SHP77 treated with DMSO at 0.1 percent for 48 hours (cell line): ENCODE measurements at regions not wholly inside any gene's neighbourhood (a gene's known extent, or its start where the extent isn't known, plus 50 kb on each side); places are given as distances from the start of the nearest gene placed in this dataset.
A peak's percentile ranks its signal among the peaks of the same experiment; 100 is the strongest.
"Not testable (repeated sequence)": the region's sequence is repeated elsewhere in the genome, so short reads cannot be mapped to it uniquely, and the experiment has no call there.

Source experiments
- DNase-seq: peaks from one replicate; lab custom pipeline; 2025; lab: John Stamatoyannopoulos, UW

DNA sequence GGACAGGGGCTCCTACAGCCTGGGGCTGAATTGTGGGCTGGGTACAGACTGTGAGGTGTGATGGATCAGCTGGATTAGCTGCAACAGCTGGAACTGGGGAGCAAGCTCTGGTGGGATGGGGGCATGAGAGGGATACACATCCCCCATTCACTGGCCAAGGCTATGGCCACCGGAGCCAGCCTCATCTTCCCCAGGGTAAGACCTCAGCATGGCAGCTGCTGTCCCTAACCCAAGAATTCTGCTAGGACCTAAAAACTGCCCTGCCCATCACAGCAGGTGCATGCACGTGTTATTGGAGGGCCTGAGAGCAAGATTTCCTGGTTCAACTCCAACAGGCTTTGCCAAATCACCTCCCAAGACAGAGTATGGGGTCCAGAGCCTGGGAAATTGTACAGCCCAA lies 258.6 kb upstream of the AGTR2 start:
- no peak for DNase-seq

GRCh38 chrX:115912372-115912897 lies 258.1 kb upstream of the AGTR2 start:
- DNase-seq, result no peak

GRCh38 chrX:115913575-115913974 lies 257.0 kb upstream of the AGTR2 start:
- DNase-seq, result no peak

DNA sequence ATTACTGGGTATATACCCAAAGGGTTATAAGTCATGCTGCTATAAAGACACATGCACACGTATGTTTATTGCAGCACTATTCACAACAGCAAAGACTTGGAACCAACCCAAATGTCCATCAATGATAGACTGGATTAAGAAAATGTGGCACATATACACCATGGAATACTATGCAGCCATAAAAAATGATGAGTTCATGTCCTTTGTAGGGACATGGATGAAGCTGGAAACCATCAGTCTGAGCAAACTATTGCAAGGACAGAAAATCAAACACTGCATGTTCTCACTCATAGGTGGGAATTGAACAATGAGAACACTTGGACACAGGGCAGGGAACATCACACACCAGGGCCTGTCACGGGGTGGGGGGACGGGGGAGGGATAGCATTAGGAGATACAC lies 254.9 kb upstream of the AGTR2 start:
- DNase-seq, result not testable (repeated sequence)

- no peak for DNase-seq
Observed at GRCh38 chrX:115929480-115929879, 241.1 kb upstream of the AGTR2 start.

GRCh38 chrX:115936008-115936407 lies 234.5 kb upstream of the AGTR2 start:
- DNase-seq, result no peak

DNA sequence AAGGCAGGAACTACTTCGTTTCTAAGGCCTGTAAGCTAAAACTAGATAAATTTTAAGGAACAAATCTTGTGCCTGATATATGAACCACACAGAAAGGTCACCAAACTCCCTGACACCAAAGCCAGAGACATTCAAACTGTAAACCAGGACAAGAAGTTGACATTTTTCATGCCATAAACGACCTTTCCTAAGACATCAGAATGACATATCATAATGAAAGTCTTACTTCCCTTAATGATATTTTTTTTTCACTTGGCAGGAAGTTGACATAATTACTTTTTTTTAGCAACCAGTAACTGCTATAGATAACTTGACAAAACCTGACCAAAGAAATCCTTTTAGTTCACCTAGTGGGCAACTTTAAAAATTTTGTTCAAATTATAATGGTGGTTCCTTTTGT lies 231.5 kb upstream of the AGTR2 start:
- DNase-seq, result no peak

DNA sequence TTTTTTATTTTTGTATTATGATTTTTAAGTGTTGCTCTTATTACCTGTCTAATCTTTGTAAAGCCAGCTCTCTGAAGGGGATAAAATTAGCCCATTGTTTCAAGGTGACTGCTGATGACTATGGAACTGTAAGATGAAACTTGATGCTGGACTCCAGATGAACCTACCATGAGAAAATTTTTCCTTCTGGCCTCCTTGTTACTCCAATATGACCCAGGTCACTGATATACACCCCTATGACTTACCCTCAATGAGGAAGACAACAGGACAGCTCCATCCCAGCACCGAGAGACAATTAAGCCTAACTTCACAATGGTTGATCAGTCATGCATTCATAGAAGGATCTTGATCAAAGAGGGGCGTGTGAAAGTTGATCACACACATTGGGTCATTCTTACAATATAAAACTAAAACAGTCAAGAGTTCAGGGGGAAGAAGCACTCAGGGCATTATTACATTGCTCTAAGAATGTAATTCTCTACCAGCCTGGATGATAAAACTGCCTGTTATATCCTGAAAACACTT lies 230.8 kb upstream of the AGTR2 start:
- DNase-seq, result no peak

- no peak for DNase-seq
Observed at GRCh38 chrX:115940348-115940747, 230.2 kb upstream of the AGTR2 start.

DNA sequence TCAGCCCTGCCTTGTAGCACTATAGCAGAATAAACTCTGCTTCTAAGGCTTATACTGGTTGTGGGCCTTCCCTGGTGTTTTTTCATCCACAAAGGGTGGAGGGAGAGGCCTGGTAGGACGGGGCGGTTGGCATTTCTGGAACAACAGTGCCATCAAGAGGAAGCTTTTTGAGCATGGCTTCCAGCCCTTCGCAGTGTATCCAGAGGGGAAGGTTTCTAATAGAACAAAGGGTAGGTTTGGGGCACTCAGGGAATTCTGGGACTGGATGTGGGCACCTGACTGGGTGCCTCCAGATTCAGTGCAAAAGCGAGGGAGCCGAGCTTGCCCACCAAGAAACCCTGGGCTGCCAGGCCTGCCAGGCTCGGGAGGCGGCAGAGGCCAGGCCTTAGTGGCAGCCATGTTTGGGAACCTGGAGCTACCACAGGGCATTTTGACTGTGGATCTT lies 229.6 kb upstream of the AGTR2 start:
- no peak for DNase-seq

GRCh38 chrX:115941388-115941787 lies 229.2 kb upstream of the AGTR2 start:
- no peak for DNase-seq

- DNase-seq, result no peak
Observed at GRCh38 chrX:115946059-115946458, 224.5 kb upstream of the AGTR2 start.

DNA sequence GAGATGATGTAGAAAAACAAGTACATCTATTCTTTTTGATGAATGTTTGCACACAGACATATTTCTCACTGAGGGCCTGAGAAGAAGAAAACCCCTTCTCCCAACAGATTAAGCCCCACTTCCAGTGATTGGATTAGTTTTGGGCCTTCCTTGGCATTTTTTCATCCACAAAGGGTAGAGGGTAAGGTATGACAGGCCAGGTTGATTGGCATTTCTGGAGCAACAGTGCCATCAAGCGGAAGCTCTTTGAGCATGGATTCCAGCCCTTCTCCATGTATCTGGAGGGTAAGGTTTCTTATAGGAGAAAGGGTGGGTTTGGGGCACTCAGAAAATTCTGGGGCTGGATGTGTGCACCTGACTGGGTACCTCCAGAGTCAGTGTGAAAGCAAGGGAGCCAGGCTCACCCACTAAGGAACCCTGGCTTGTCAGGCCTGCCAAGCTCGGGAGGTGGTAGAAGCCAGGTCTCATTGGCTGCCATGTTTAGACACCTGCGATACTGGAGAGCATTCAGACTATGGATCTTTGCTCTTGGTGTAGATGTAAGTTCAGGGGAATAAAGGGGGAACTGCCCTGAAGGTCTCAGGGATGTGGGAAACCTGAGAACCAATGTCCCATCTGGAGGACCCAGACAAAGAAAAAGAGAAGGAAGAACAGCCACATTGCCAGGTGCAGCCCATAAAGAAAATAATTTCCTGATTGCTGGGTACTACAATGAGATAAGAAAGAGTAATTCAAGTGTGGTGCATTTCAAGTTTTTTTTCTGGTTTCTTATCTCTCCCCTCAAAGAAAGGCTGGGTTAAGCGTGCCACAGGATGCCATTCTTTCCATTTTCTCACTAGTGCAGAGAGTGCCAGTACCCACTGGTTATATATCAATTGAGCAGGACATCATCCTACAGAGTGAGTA lies 222.3 kb upstream of the AGTR2 start:
- no peak for DNase-seq

DNA sequence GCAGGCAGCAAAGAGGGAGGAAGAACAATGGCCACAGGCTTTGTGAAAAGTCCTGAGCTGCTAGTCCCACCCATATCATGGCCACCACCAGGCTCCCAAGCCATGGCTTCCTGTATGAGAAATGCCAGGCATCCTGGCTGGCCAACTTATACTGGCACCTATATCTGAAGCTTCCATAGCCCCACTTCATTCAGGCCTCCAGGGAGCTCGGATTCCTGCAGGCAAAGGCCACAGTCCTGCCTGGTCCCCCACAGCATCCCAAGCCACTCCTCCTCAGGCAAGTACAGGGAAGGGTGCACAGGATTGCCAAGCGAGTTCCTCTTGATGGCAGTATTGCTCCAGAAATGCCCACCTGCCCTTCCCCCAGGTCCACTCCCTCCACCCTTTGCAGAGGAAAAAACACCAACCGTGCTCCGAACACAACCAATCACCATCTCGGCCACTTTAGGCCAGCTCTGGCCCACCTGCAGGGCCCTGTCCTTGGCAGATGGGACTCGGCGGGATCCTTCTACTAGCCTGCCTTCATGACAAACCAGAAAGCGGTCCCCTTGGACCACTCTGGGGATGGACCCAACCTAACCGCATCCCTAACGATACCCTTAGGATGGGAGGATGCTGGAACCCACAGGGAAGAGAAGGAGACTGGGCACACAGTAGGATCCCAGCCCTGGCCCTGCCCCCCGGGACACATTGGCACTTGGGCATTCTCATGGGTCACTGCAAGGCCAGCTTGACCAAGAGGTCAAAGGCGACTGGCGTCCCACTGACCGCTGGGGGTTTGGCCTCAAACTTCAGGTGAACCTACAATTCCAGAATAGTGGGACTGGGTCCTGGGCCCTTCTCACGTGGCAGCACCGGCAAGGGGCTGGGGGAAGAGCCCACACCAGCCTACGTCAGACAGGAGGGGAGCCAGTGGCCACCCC lies 220.4 kb upstream of the AGTR2 start:
- no peak for DNase-seq

GRCh38 chrX:115952417-115953092 lies 218.0 kb upstream of the AGTR2 start:
- no peak for DNase-seq

- no peak for DNase-seq
Observed at GRCh38 chrX:115957862-115958490, 212.6 kb upstream of the AGTR2 start.

DNA sequence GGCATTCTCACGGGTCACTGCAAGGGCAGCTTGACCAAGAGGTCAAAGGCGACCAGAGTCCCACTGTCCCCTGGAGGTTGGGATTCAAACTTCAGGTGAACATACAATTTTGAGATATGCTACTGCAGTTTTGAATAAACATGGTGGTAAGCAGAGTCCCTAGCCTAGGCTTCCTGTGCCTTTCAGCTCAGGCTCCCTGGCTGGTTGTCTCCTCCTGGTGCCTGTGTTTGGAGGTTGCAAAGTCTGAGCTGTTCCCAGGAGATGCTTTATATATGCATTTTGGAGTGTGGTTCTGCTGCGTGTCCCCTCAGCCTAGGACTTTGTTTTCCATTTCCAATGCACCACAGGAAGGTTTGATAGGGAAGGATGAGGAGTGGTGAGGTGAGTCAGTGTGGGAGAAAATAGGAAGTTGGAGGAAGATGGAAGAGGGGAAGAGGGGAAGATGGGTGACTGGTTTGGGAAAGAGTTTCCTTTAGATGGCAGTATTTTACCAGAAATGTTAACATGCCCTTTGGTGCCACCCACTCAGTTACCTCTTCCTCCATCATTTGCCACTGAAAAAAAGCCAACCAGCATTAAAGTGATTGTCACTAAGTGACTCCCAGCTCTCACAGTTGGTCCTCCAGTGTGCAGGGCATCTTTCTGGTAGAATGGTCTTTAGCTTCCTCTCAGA lies 211.7 kb upstream of the AGTR2 start:
- no peak for DNase-seq

DNA sequence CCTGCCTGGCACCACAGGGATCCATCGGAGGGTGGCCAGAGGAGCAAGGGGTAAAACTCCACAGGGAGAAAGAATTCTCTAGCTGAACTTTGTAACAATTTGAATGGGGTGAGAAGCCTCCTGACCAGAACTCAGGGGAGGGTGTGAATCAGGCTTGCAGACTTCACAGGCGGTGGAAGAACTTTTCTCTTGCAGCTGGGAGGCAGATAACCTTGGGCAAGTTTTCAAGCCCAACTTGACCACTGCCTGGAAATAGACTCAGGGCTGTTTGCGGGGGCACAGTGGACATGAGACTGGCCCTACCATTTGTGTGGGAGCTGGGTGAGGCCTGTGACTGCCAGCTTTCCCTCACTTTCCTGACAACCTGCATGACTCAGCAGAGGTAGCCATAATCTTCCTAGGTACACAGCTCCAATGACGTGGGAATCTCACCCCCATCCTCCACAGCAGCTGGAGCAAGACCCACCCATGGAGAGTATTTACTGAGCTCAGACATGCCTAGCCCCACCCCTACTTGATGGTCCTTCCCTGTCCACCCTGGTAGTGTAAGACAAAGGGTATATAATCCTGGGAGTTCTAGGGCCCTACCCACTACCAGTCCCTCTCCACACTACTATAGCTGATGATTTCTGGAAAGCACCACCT lies 210.0 kb upstream of the AGTR2 start:
- peak; percentile 5 for DNase-seq

- DNase-seq, result no peak
Observed at GRCh38 chrX:115966920-115967319, 203.6 kb upstream of the AGTR2 start.
